Large intestine (tissue), 3 donors: ENCODE measurements at regions not wholly inside any gene's neighbourhood (a gene's known extent, or its start where the extent isn't known, plus 50 kb on each side); places are given as distances from the start of the nearest gene placed in this dataset.

Experiments used
- DNase-seq, 2 donors: peaks; one replicate each; pipeline versions ENCODE4 v3.0.0 to v3.0.0-alpha.2; 2013
- H3K27ac ChIP-seq: one replicate; pipeline ENCODE4 v1.5.1; 2013; ENCODE audit warnings: low read length
- H3K27me3 ChIP-seq: 2 replicates; pipeline ENCODE4 v1.6.1; 2013; ENCODE audit warnings: low read length; ENCODE audit not compliant: control insufficient read depth, insufficient read depth
- H3K36me3 ChIP-seq: 2 replicates; pipeline ENCODE4 v1.6.1; 2013; ENCODE audit warnings: low read length; ENCODE audit not compliant: control insufficient read depth, insufficient read depth
- H3K4me1 ChIP-seq: one replicate; pipeline ENCODE4 v1.6.1; 2013; ENCODE audit warnings: low read length; ENCODE audit not compliant: control insufficient read depth, insufficient read depth
- H3K4me3 ChIP-seq: one replicate; pipeline ENCODE4 v1.5.1; 2013; ENCODE audit warnings: low read length
- H3K9me3 ChIP-seq: one replicate; pipeline ENCODE4 v1.6.1; 2013; ENCODE audit warnings: mild to moderate bottlenecking, low read depth, low read length, moderate library complexity; ENCODE audit not compliant: control insufficient read depth
- WGBS: methylation state at CpG from one replicate; pipeline ENCODE4 v1.1.5; 2013; ENCODE audit warnings: low lambda C conversion rate; ENCODE audit not compliant: insufficient coverage; 5-methylcytosine and 5-hydroxymethylcytosine counted together

DNA sequence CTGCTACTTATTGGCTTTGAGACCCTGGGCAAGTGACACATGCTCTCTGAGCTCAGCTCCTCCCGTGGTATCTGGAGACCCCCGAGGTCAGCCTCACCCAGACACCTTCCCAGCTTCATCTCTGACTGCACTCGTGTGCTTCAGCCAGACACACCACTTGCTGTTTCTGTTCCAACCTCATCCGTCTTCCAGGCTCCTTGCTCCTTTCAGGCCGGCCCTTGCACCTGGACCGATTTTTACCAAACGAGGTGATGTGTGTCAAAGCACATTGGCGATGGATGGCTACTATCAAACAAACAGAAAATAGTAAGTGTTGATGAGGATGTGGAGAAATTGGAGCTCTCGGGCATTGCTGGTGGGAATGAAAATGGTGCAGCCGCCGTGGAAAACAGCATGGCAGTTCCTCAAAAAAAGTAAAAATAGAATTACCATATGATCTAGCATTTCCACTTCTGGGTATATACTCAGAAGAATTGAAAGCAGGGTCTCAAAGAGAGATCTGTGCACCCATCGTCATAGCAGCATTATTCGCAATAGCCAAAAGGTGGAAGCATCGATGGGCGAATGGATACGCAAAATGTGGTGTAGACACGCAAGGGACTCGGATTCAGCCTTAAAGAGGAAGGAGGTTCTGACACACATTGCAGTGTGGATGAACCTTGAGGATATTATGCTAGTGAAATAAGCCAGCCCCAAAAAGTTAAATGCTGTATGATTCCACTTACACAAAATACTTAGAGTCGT is 96.1 kb upstream of the IER5L start:
- no peaks in the 10 kb centered on the region for H3K4me1 ChIP-seq
- H3K36me3 ChIP-seq, result no peaks in the 10 kb centered on the region
- no peak overlapping the region for H3K27ac ChIP-seq
- no peak overlapping the region for H3K4me3 ChIP-seq
- H3K9me3 ChIP-seq, result no peaks in the 10 kb centered on the region
- DNase-seq, result no peak
- no peaks in the 10 kb centered on the region for H3K27me3 ChIP-seq
- WGBS, result 80% methylated on average over 1 of the region's 19 CpGs

DNA sequence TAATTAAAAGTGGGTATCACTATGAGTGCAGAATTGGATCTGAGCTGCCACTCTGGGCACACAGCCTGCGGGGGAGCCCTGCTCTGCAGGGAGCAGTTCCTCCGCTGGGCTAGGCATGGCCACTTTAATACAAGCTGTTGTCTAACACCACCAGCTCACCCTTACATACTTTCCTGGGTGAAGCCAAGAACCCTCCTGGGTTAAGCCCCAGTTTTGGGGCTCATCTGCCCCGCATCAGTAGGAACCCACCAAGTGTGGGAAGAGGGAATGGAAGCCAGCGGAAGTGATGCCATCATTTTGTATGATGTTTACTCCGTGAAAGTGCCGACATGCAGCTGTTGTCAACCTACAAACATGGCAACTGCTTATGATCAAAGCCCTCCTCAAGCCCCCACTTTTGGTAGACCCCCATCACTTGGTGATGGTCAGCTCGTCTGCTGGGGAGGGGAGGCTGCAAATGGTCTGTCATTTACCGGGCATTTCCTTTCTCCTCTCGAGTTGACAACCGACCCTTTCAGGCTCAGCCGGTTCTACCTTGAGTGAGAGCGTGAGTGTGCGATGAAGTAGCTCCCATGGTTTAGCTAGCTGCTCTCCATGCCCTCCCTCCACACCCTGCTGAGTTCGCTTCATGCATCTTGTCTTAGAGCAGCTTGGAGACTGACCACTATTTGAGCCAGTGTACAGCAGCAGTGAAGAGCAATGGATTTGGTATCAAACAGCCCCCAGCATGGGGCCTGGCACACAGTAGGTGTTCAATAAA is 95.3 kb upstream of the IER5L start:
- no CpG with 5 or more reads among the region's 14 CpGs for WGBS
- Histone ChIP-seq H3K4me3 (no peak overlapping the region), H3K9me3 (no peaks in the 10 kb centered on the region), H3K27ac (no peak overlapping the region), H3K36me3 (no peaks in the 10 kb centered on the region), H3K27me3 (no peaks in the 10 kb centered on the region), H3K4me1 (no peaks in the 10 kb centered on the region)
- DNase-seq, result no peak

DNA sequence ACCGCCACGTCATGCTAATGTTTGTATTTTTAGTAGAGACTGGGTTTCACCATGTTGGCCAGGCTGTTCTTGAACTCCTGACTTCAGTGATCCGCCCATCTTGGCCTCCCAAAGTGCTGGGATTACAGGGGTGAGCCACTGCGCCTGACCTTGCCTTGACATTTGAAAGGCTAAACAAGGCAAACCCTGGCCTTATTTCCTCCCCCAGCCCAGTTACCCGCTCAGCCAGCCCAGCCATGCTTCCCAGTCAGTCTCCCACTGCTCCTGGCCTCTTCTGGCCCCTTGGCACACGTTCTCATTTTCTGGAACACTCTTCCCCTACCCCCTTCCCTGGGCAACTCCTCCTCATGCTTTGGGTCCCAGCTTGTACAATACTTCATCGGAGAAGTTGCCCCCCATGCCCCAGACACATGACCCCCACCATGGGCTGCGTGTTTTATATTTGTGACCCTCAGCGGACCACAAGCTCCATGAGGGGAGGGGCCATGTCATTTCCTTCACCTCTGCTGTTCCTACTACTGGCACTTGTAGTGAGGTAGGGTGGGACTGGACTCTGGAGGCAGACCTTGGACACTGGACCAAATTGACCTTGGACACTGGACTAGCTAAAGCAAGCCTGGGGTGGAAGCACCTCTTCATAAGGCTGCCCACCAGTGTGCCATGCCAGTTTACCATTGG is 94.4 kb upstream of the IER5L start:
- no peak overlapping the region for H3K27ac ChIP-seq
- DNase-seq, result no peak
- WGBS, result 100% methylated on average over 1 of the region's 9 CpGs

DNA sequence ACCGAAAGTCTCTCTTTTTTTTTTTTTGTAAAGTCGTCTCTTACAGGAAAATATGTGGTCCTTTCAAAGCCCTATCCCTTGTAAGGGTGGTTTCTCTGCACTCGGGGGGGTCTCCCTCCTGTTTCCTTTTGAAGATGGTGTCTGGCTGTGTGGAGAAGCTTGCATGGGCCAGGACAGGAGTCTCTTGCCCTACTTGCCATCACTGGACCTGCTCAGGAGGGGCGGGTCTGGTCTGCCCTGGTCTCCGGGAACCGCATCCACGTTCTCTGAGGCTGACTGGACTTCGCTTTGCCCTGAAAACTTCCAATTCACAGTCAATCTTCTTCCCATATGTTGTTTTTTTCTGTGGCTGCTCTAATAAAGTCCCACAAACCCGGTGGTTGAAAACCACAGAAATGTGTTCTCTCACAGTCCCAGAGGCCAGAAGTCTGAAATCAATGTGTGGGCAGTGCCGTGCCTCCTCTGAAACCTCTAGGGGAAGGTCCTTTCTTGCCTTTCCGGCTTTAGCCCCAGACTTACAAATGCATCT is 92.9 kb upstream of the IER5L start:
- no peaks in the 10 kb centered on the region for H3K9me3 ChIP-seq
- H3K27ac ChIP-seq, result no peak overlapping the region
- no CpG with 5 or more reads among the region's 11 CpGs for WGBS
- no peaks in the 10 kb centered on the region for H3K36me3 ChIP-seq
- H3K4me3 ChIP-seq, result no peak overlapping the region
- H3K27me3 ChIP-seq, result no peaks in the 10 kb centered on the region
- no peak for DNase-seq
- no peaks in the 10 kb centered on the region for H3K4me1 ChIP-seq

More for the DNA sequence above, 94.4 kb upstream of the IER5L start:
- Histone ChIP-seq H3K9me3 (no peaks in the 10 kb centered on the region), H3K36me3 (no peaks in the 10 kb centered on the region), H3K4me1 (no peaks in the 10 kb centered on the region), H3K4me3 (no peak overlapping the region), H3K27me3 (no peaks in the 10 kb centered on the region)

DNA sequence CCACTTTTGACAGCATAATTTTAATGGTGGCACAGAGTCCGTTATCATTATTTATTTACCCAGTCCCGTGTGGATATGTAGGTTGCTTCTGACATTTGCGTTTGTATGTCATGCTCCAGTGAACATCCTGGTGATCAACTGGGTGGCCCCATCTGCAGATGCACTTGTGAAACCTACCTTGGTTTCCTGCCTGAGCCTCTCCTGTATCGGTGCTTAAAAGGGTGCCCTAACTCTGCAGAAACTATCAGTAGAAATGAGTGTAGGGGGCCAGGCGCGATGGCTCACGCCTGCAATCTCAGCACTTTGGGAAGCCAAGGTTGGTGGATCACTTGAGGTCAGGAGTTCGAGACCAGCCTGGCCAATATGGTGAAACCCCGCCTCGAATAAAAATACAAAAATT is 92.1 kb upstream of the IER5L start:
- no peak for DNase-seq
- WGBS, result no CpG with 5 or more reads among the region's 10 CpGs
- Histone ChIP-seq H3K27ac (no peak overlapping the region), H3K36me3 (no peaks in the 10 kb centered on the region), H3K9me3 (no peaks in the 10 kb centered on the region), H3K4me1 (no peaks in the 10 kb centered on the region), H3K4me3 (no peak overlapping the region), H3K27me3 (no peaks in the 10 kb centered on the region)

DNA sequence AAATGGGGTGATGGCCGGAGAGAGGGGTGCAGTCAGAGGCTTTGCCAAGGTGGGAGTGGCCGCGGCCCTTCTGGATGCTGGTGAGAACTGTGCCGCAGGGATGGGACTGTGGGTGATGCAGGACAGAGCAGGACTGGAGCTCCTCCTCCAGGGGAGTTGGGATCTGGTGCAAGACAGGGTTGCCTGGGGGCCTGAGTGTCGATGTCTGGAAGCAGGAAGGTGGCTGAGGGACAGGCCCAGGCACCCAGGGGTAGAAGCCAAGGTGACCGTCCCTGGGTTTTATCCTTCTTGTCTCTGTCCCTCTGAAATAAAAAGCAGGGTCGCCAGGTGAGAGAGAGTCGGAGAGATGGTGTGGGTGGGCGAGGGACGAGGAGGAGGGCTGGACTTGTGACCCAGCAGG is 89.1 kb upstream of the IER5L start:
- WGBS, result 80% methylated on average over 1 of the region's 10 CpGs
- no peak overlapping the region for H3K4me3 ChIP-seq
- H3K27me3 ChIP-seq, result no peaks in the 10 kb centered on the region
- no peaks in the 10 kb centered on the region for H3K36me3 ChIP-seq
- no peaks in the 10 kb centered on the region for H3K9me3 ChIP-seq
- H3K4me1 ChIP-seq, result no peaks in the 10 kb centered on the region
- H3K27ac ChIP-seq, result no peak overlapping the region
- DNase-seq, result no peak

DNA sequence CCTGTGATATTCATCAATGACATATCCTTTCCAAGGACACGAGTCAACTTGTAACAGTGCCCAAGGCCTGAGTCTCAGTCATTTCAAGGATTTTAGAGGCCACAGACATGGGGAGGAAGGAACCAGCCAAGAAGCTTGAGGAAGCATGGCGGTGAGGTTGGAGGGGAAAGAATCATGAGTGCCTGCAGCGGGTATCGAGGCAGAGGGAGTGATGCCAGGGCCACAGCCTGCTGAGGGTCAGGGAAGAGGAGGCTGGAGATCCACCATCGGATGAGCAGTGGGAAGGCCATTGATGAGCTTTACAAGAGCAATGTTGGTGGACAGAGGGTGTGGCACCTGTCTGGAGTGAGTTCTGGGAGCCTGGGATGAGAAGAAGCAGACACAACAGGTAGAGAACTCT is 88.5 kb upstream of the IER5L start:
- H3K36me3 ChIP-seq, result no peaks in the 10 kb centered on the region
- H3K27ac ChIP-seq, result no peak overlapping the region
- no peaks in the 10 kb centered on the region for H3K9me3 ChIP-seq
- H3K27me3 ChIP-seq, result no peaks in the 10 kb centered on the region
- H3K4me1 ChIP-seq, result no peaks in the 10 kb centered on the region
- no peak overlapping the region for H3K4me3 ChIP-seq
- no CpG with 5 or more reads among the region's 5 CpGs for WGBS
- no peak for DNase-seq

DNA sequence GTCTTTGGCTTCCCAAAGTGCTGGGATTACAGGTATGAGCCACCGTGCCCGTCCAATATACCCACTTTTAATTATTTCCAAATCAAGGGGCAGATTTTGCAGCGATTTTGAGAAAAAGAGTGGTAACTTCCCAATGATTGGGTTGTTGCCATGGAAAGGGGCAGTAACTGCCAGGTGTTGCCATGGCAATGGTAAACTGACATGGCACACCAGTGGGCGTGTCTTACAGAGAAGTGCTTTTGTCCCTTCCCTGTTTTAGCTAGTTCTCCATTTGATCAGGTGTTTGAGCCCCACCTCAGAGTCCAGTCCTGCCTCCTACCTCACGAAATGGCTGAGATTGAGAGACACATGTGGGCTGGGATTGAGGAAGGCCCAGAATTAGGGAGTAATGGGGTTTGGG is 86.3 kb upstream of the IER5L start:
- DNase-seq, result no peak
- no CpG with 5 or more reads among the region's 5 CpGs for WGBS
- H3K27me3 ChIP-seq, result peaks cover 5% of the 10 kb centered on the region
- no peak overlapping the region for H3K4me3 ChIP-seq
- H3K36me3 ChIP-seq, result no peaks in the 10 kb centered on the region
- H3K4me1 ChIP-seq, result no peaks in the 10 kb centered on the region
- no peaks in the 10 kb centered on the region for H3K9me3 ChIP-seq
- no peak overlapping the region for H3K27ac ChIP-seq

DNA sequence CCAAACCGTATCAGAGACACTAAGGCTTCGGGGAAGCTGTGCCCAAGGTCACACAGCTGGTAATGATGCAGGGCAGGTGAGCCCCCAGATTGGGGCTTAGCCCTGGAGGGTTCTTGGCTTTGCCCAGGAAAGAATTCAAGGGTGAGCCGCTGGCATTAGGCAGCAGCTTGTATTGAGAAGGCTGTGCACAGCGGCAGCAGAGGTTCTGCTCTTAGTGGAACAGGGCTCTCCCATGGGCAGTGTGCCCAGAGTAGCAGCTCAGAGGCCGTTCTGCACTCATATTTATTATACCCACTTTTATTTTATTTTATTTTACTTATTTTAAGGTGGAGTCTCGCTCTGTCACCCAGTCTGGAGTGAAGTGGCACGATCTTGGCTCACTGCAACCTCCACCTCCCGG is 85.8 kb upstream of the IER5L start:
- WGBS, result 100% methylated on average over 2 of the region's 8 CpGs
- Histone ChIP-seq H3K4me3 (no peak overlapping the region), H3K36me3 (no peaks in the 10 kb centered on the region), H3K27ac (no peak overlapping the region), H3K4me1 (peaks cover 2% of the 10 kb centered on the region), H3K9me3 (no peaks in the 10 kb centered on the region), H3K27me3 (peaks cover 11% of the 10 kb centered on the region)
- no peak for DNase-seq

DNA sequence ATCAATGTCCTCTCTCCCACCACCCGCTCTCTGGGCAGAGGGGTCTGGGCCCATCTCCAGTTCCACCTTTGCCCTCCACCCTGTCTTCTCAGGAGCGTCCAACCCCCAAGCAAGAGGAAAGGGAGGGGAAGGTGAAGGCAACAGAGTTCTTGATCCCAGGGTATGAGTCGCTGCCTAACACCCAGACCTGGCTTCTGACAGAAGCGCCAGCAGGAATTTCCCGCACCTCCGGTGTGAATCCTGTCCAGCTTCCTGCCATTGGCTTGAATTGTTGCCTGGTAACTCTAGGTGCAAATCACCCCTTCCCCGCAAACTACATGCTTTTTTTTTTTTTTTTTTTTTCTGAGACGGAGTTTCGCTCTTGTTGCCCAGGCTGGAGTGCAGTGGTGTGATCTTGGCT is 84.2 kb upstream of the IER5L start:
- peaks cover 5% of the 10 kb centered on the region for H3K9me3 ChIP-seq
- no CpG with 5 or more reads among the region's 9 CpGs for WGBS
- no peak overlapping the region for H3K27ac ChIP-seq
- no peak for DNase-seq
- H3K36me3 ChIP-seq, result no peaks in the 10 kb centered on the region
- peaks cover 5% of the 10 kb centered on the region for H3K4me1 ChIP-seq
- no peak overlapping the region for H3K4me3 ChIP-seq
- peaks cover 26% of the 10 kb centered on the region for H3K27me3 ChIP-seq
